ENCODE measurements at regions not wholly inside any gene's neighbourhood (a gene's known extent, or its start where the extent isn't known, plus 50 kb on each side); places are given as distances from the start of the nearest gene placed in this dataset.

GRCh38 chr18:47409519-47409918 is 158.1 kb upstream of the SKOR2 start:
- no peaks in the 10 kb centered on the region for H3K27me3 ChIP-seq (replicated peaks; ENCODE audit: control insufficient read depth, insufficient read depth, low read length)
- Mint-ChIP-seq H3K4me3 (ENCODE audit: unreplicated experiment) (no peak overlapping the region), H3K4me1 (ENCODE audit: low read depth, unreplicated experiment) (no peaks in the 10 kb centered on the region), H3K36me3 (ENCODE audit: insufficient read depth, unreplicated experiment) (no peaks in the 10 kb centered on the region), H3K27me3 (ENCODE audit: insufficient read depth, unreplicated experiment) (peaks cover 14% of the 10 kb centered on the region), H3K27ac (ENCODE audit: unreplicated experiment) (no peak overlapping the region), H3K9me3 (ENCODE audit: unreplicated experiment) (no peaks in the 10 kb centered on the region)
- DNase-seq, result no peak
- POLR2A ChIA-PET, result no interaction called here
- no peak overlapping the region for H3K4me3 ChIP-seq (ENCODE audit: low read depth, low read length)
- H3K4me1 ChIP-seq, result no peaks in the 10 kb centered on the region
- BruUV-seq (replicated peaks), result no TSS peak
- H3K9me3 ChIP-seq, result no peaks in the 10 kb centered on the region
- CTCF ChIA-PET, result no interaction called here
- no peaks in the 10 kb centered on the region for H3K36me3 ChIP-seq (ENCODE audit: control insufficient read depth, insufficient read depth, low read length)
- no peak for TF ChIP-seq CTCF (IDR thresholded peaks at IDR 0.05; ENCODE audit: insufficient read depth in 1 of 2, low read depth in 1 of 2, low read length in 1 of 2, severe bottlenecking in 1 of 2, unreplicated experiment in 1 of 2)
- intact Hi-C loops (cut with micrococcal nuclease; ENCODE audit: unreplicated experiment), result no loop called here

- intact Hi-C loops (cut with micrococcal nuclease; ENCODE audit: unreplicated experiment), result no loop called here
- Mint-ChIP-seq H3K27ac (ENCODE audit: unreplicated experiment) (no peak overlapping the region), H3K36me3 (ENCODE audit: insufficient read depth, unreplicated experiment) (no peaks in the 10 kb centered on the region), H3K9me3 (ENCODE audit: unreplicated experiment) (no peaks in the 10 kb centered on the region), H3K4me3 (ENCODE audit: unreplicated experiment) (no peak overlapping the region), H3K4me1 (ENCODE audit: low read depth, unreplicated experiment) (no peaks in the 10 kb centered on the region), H3K27me3 (ENCODE audit: insufficient read depth, unreplicated experiment) (peaks cover 12% of the 10 kb centered on the region)
- ChIA-PET POLR2A (no interaction called here), CTCF (no interaction called here)
- Histone ChIP-seq H3K4me1 (no peaks in the 10 kb centered on the region), H3K36me3 (ENCODE audit: control insufficient read depth, insufficient read depth, low read length) (no peaks in the 10 kb centered on the region), H3K4me3 (ENCODE audit: low read depth, low read length) (no peak overlapping the region), H3K27me3 (replicated peaks; ENCODE audit: control insufficient read depth, insufficient read depth, low read length) (no peaks in the 10 kb centered on the region), H3K9me3 (no peaks in the 10 kb centered on the region)
- no peak for TF ChIP-seq CTCF (IDR thresholded peaks at IDR 0.05; ENCODE audit: insufficient read depth in 1 of 2, low read depth in 1 of 2, low read length in 1 of 2, severe bottlenecking in 1 of 2, unreplicated experiment in 1 of 2)
- no peak for DNase-seq
- no TSS peak for BruUV-seq (replicated peaks)
Measured at GRCh38 chr18:47407736-47408135, 156.3 kb upstream of the SKOR2 start.

- no peaks in the 10 kb centered on the region for H3K9me3 ChIP-seq
- ChIA-PET POLR2A (interaction anchor here (0.7 kb wide), 1 partner anchor 1046 kb away, joined by 11 read pairs; no protein-coding TSS in a partner anchor), CTCF (no interaction called here)
- no peak for DNase-seq
- no peaks in the 10 kb centered on the region for H3K36me3 ChIP-seq (ENCODE audit: control insufficient read depth, insufficient read depth, low read length)
- no peak overlapping the region for H3K4me3 ChIP-seq (ENCODE audit: low read depth, low read length)
- H3K27me3 ChIP-seq (replicated peaks; ENCODE audit: control insufficient read depth, insufficient read depth, low read length), result no peaks in the 10 kb centered on the region
- BruUV-seq (replicated peaks), result no TSS peak
- H3K27ac Mint-ChIP-seq (ENCODE audit: unreplicated experiment), result no peak overlapping the region
- H3K27me3 Mint-ChIP-seq (ENCODE audit: insufficient read depth, unreplicated experiment), result peaks cover 8% of the 10 kb centered on the region
- no peaks in the 10 kb centered on the region for H3K4me1 Mint-ChIP-seq (ENCODE audit: low read depth, unreplicated experiment)
- no peaks in the 10 kb centered on the region for H3K9me3 Mint-ChIP-seq (ENCODE audit: unreplicated experiment)
- TF ChIP-seq CTCF (IDR thresholded peaks at IDR 0.05; ENCODE audit: insufficient read depth in 1 of 2, low read depth in 1 of 2, low read length in 1 of 2, severe bottlenecking in 1 of 2, unreplicated experiment in 1 of 2), result no peak
- no peak overlapping the region for H3K4me3 Mint-ChIP-seq (ENCODE audit: unreplicated experiment)
- H3K36me3 Mint-ChIP-seq (ENCODE audit: insufficient read depth, unreplicated experiment), result no peaks in the 10 kb centered on the region
- intact Hi-C loops (cut with micrococcal nuclease; ENCODE audit: unreplicated experiment), result no loop called here
- H3K4me1 ChIP-seq, result no peaks in the 10 kb centered on the region
Measured at GRCh38 chr18:47404845-47405244, 153.4 kb upstream of the SKOR2 start.

Data from Caco-2 (cell line).